Epithelial cell of esophagus (primary cell): ENCODE measurements at regions not wholly inside any gene's neighbourhood (a gene's known extent, or its start where the extent isn't known, plus 50 kb on each side); places are given as distances from the start of the nearest gene placed in this dataset.
"Not testable (repeated sequence)": the region's sequence is repeated elsewhere in the genome, so short reads cannot be mapped to it uniquely, and the experiment has no call there.

ENCODE experiments used
- DNase-seq: peaks from one replicate; pipeline ENCODE4 v3.0.0; 2010; ENCODE audit warnings: low read depth
- H3K4me3 ChIP-seq: 2 replicates; pipeline ENCODE4 v1.5.1; 2011; ENCODE audit warnings: mild to moderate bottlenecking, low read length, control low read depth
- CTCF ChIP-seq: IDR thresholded peaks from 2 replicates; pipeline ENCODE4 v1.5.1; 2011; ENCODE audit warnings: low read depth, mild to moderate bottlenecking, low read length, control low read depth, inconsistent platforms; ENCODE audit not compliant: insufficient read depth; ENCODE audit errors: missing control alignments

DNA sequence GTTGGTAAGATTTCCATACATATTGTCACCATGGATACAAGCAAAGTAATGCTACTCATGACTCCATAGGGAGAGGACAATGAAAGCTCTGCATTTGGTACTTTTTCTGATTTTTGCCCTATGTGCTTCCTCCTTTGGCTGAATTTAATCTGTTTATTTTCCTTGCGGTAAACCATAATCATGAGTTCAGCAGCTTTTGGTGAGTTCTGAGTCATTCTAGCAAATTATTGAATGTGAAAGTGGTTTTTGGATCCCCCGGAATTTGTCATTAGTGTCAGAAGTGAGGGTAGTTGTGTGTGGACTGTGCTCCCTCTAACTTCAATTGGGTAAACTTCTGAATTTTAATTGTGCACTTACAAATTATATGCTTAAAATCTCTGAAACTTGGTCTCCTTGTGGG, 170.3 kb downstream of the MOSPD2 start:
- no peak for TF ChIP-seq CTCF
- no peak for DNase-seq
- no peak overlapping the region for H3K4me3 ChIP-seq

DNA sequence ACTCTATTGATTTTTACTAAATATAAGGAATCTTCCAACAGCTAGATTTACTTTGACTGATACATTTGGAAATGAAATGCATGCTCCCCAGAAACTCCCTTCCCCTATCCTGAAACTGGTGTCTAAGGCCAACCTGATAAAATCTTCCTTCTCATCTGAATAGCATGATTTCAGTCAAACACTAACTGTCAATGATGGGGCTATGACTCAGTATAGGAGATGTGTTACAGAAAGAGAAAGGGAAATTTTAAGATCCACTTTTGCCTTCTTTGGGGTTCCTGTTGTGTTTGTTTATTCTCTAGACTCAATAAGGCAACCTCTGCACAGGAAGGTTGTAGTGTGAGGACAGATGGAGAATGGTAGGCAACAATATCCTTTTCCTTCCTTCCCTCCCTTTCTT, 160.7 kb downstream of the MOSPD2 start:
- TF ChIP-seq CTCF, result no peak
- no peak for DNase-seq

DNA sequence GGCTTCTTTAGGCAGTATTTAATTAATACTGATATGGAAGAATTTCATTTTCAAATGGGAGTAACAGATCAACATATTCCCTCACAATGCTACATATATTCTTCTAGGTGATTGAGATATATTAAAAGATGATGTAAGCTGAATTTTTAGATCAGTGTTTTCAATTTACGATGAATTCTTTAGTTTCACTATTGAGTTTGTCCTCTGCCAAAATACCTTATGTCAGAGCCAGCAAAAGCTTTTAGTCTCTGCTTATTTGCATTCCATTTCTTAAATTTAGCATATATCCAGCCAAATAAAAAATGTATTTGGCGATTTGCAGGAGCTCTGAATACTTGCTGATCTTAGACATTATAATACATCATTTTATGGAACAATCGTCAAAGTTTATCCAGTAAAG, 144.3 kb downstream of the MOSPD2 start:
- TF ChIP-seq CTCF, result no peak
- H3K4me3 ChIP-seq, result no peak overlapping the region
- no peak for DNase-seq

More for the DNA sequence above, 160.7 kb downstream of the MOSPD2 start:
- no peak overlapping the region for H3K4me3 ChIP-seq

DNA sequence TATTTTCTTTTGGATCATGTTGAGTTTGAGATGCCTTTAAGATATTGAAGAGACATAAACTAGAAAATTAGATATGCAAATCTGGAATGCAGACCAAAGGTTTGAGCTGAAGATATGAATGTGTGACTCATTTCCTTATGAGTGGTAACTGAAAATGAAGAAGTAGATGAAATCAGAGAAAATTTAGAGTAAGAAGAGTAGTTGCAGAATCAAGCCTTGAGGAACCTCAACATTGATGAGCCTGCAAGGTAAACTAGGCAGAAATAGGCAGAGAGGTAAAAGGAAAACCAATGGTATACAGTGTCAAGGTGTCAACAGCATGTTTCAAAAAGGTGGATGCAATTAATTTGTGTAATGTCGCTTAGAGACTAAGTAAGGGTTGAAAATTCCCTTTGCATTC, 142.8 kb downstream of the MOSPD2 start:
- H3K4me3 ChIP-seq, result no peak overlapping the region

GRCh38 chrX:15014281-15014680, 141.1 kb downstream of the MOSPD2 start:
- DNase-seq, result no peak
- no peak for TF ChIP-seq CTCF
- H3K4me3 ChIP-seq, result no peak overlapping the region

More for the DNA sequence above, 142.8 kb downstream of the MOSPD2 start:
- DNase-seq, result no peak
- no peak for TF ChIP-seq CTCF

- H3K4me3 ChIP-seq, result no peak overlapping the region
- no peak for DNase-seq
- no peak for TF ChIP-seq CTCF
These were observed 140.2 kb downstream of the MOSPD2 start for GRCh38 chrX:15013461-15013860.

DNA sequence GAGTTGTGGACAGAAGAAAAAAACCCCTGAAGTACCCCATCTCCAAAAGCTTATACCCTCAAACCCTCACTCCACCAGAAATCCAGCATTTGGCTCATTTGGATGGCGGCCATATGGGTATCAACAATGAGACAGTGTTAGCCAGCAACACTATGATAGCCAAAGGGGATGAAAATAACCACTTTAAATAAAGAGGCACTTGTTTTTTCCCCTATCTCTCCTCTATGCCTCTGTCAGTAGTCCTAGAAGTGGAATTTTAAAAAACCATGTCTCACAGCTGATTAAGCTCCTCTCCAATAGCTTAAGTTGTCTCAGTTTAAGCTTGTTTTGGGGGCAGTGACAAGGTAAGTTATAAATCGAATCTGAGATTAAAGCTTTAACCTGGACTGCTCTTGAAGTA, 124.0 kb downstream of the MOSPD2 start:
- no peak for DNase-seq
- no peak for TF ChIP-seq CTCF
- H3K4me3 ChIP-seq, result no peak overlapping the region

- DNase-seq, H3K4me3 ChIP-seq: not testable (repeated sequence)
These were observed 111.2 kb downstream of the MOSPD2 start for GRCh38 chrX:14984425-14984824.
